GM19035 (cell line): ENCODE measurements at regions not wholly inside any gene's neighbourhood (a gene's known extent, or its start where the extent isn't known, plus 50 kb on each side); places are given as distances from the start of the nearest gene placed in this dataset.

Experiments
- ATAC-seq: cut with Tn5 transposase; IDR thresholded peaks from one replicate; pipeline ENCODE4 v1.9.1; 2021; ENCODE audit not compliant: unreplicated experiment

DNA sequence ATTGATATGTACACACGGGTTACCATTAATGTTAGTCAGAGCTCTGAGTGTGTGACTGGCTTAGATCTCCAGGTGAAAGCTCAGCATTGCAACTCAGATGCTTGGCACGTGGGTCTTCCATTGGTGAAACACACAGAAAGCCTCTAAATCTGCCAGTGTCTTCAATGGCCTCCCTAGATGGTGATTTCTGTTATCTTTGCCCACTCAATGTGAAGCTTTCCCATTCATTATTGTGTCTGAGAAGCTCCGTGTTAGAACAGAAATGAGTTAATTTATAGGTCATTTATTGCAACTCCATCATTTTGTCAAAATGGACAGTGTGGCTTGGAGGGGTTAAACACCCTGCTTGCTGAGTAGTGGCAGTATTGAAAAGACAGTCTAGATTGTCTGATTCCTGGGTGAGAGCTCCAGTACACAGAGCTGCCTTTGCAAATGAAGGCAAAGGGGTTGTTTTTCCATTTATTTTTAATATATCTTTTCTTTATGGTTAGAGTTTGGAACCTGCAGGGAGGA is 64.7 kb upstream of the GCFC2 start:
- ATAC-seq, result no peak

GRCh38 chr2:75772908-75773630 is 62.4 kb upstream of the GCFC2 start:
- ATAC-seq, result no peak

DNA sequence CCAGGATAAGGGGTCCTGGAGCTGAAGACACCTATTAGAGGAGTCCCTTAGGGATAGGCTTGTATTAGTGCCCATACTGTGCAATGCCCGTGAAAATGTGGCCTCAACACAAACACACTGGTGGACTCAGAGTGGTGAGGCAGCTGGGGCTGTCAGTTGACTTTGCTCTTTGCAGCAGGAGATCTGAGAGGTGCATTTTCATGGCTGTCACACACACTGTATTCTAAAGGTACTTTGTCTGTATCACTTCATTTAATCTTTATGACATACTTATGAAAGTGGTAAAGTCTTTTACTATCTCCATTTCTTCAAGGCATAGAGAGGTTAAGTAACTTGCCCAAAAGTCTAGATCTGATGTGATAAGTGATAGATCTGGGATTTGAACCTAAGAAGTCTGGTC is 55.1 kb upstream of the GCFC2 start:
- no peak for ATAC-seq

DNA sequence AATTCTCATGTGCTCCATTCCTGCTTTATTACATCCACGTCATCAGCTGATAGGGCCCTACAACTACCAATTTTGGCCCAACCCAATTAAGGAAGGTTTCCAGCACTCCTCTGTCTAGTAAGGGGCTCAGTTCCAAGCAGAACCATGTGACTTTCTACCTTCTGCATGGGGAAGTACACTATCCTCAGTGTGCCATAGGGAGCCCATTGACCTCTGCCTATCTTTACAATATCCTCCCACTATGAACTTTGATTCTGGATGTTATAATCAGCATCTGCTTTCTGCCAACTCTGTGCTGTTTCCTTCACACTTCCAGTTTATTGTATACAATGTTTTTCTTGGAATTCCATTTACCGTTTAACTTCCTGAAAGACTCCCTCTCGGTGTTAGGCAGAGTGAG is 53.9 kb upstream of the GCFC2 start:
- no peak for ATAC-seq
